IPS-20b (cell line): ENCODE measurements at regions not wholly inside any gene's neighbourhood (a gene's known extent, or its start where the extent isn't known, plus 50 kb on each side); places are given as distances from the start of the nearest gene placed in this dataset.
"Not testable (repeated sequence)": the region's sequence is repeated elsewhere in the genome, so short reads cannot be mapped to it uniquely, and the experiment has no call there.

Source experiments
- H3K27ac ChIP-seq: one replicate; pipeline ENCODE4 v1.5.1; 2013; ENCODE audit warnings: low read length
- H3K27me3 ChIP-seq: 2 replicates; pipeline ENCODE4 v1.6.1; 2013; ENCODE audit warnings: mild to moderate bottlenecking, low read length, inconsistent platforms; ENCODE audit not compliant: insufficient read depth
- H3K36me3 ChIP-seq: 2 replicates; pipeline ENCODE4 v1.6.1; 2013; ENCODE audit warnings: low read depth, mild to moderate bottlenecking, inconsistent platforms, low read length, moderate library complexity; ENCODE audit not compliant: insufficient read depth
- H3K4me1 ChIP-seq: 2 replicates; pipeline ENCODE4 v1.6.1; 2013; ENCODE audit warnings: mild to moderate bottlenecking, control low read depth, inconsistent platforms, low read length, moderate library complexity; ENCODE audit not compliant: insufficient read depth
- H3K4me3 ChIP-seq: 2 replicates; pipeline ENCODE4 v1.5.1; 2013; ENCODE audit warnings: mild to moderate bottlenecking, low read length, inconsistent platforms
- H3K9ac ChIP-seq: 2 replicates; pipeline ENCODE4 v1.6.1; 2013; ENCODE audit warnings: low read depth, mild to moderate bottlenecking, inconsistent platforms, low read length, moderate library complexity
- H3K9me3 ChIP-seq: 2 replicates; pipeline ENCODE4 v1.6.1; 2013; ENCODE audit warnings: mild to moderate bottlenecking, low read depth, low read length, inconsistent platforms; ENCODE audit not compliant: insufficient read depth

- H3K9me3 ChIP-seq: no peaks in the 10 kb centered on the region
- no peak overlapping the region for H3K4me3 ChIP-seq
- H3K9ac ChIP-seq: no peak overlapping the region
- H3K27ac ChIP-seq: no peak overlapping the region
- H3K36me3 ChIP-seq: no peaks in the 10 kb centered on the region
- no peaks in the 10 kb centered on the region for H3K27me3 ChIP-seq
- H3K4me1 ChIP-seq: peaks cover 12% of the 10 kb centered on the region
These were observed 52.2 kb downstream of the BEX3 start for GRCh38 chrX:103428525-103428924.

DNA sequence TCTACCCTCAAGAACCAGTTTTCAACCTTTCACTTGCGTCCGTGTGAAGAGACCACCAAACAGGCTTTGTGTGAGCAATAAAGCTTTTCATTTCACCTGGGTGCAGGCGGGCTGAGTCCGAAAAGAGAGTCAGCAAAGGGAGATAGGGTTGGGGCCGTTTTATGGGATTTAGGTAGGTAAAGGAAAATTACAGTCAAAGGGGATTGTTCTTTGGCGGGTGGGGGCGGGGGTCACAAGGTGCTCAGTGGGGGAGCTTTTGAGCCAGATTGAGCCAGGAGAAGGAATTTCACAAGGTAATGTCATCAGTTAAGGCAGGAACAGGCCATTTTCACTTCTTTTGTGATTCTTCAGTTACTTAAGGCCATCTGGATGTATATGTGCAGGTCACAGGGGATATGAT is 52.7 kb downstream of the BEX3 start:
- not testable (repeated sequence) for H3K9me3 ChIP-seq, H3K36me3 ChIP-seq, H3K9ac ChIP-seq, H3K27ac ChIP-seq, H3K27me3 ChIP-seq, H3K4me3 ChIP-seq, H3K4me1 ChIP-seq

DNA sequence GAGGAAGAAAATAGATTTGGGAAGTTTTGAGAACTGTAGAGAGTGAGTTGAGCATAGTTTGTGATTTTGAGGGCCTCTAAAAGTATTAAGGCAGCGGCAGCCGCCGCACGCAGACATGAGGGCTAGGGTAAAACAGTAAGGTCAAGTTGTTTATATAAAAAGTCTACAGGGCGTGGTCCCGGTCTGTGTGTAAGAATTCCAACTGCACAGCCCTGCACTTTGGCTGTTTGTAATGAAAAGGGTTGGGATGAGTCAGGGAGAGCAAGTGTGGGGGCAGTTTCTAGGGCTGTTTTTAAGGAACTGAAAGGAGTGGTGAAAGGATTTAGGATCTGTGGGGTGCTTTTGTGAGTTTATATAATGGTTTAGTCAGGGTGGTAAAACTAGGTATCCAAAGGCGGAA is 55.0 kb downstream of the BEX3 start:
- H3K9ac ChIP-seq: no peak overlapping the region
- peaks cover 7% of the 10 kb centered on the region for H3K4me1 ChIP-seq
- no peaks in the 10 kb centered on the region for H3K9me3 ChIP-seq
- H3K4me3 ChIP-seq: no peak overlapping the region
- H3K27ac ChIP-seq: no peak overlapping the region
- no peaks in the 10 kb centered on the region for H3K27me3 ChIP-seq
- no peaks in the 10 kb centered on the region for H3K36me3 ChIP-seq

DNA sequence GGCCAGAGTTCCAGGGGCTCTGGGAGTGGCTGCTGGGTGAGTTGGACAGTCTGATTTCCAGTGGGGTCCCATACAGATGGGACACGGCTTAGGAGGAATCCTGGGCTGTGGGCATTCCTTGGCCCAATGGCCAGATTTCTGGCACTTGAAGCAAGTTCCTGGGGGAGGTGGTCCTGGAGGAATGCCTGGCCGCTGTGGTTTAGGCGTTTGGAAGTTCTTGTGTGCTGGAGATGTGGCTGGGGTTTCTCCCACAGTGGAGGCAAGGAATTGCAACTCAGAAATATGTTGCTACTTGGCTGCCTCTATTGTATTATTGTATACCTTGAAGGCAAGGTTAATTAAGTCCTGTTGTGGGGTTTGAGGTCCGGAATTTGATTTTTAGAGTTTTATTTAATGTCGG is 56.5 kb downstream of the BEX3 start:
- H3K27ac ChIP-seq, H3K36me3 ChIP-seq, H3K27me3 ChIP-seq, H3K9ac ChIP-seq, H3K4me3 ChIP-seq, H3K4me1 ChIP-seq, H3K9me3 ChIP-seq: not testable (repeated sequence)

DNA sequence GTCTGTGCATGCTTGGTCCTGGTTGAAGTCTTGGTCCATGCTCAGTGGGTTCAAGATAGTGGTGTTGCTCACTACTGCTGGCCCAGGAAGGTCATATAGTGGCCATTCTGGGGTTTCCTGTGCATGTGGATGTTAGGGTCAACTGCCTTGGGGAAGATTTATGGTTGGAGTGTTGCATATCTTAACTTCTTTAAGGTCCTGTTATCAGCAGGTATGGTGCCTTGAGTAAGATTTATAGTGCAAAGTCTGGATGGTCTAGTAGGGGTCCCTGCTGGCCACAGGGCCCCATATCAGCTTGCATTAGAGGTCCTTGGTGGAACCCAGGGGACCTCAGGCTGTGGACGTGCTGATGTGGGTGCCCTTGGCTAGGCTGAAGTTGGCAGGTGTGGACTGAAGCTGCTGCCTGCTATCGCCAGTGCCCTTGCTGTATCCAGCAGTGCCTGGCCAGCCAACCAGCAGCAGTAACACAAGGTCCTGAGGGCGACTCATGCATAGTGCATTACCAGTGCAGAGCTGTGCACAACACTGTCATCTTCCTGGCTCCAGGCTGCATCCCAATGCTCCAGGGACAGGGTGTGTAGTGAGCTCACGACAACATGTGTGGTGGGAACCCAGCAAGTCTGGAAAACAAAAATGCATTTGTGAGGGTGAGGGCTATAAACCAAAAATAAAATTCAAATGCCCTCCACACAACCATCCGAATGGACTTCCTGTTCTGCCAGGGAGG is 61.0 kb downstream of the BEX3 start:
- Histone ChIP-seq H3K27ac (no peak overlapping the region), H3K9me3 (no peaks in the 10 kb centered on the region), H3K36me3 (no peaks in the 10 kb centered on the region), H3K4me3 (no peak overlapping the region), H3K27me3 (no peaks in the 10 kb centered on the region), H3K4me1 (peaks cover 16% of the 10 kb centered on the region), H3K9ac (no peak overlapping the region)

GRCh38 chrX:103439161-103439560 is 62.8 kb downstream of the BEX3 start:
- Histone ChIP-seq H3K4me3 (peak overlapping the region; percentile 47), H3K9me3 (no peaks in the 10 kb centered on the region), H3K27ac (no peak overlapping the region), H3K9ac (peak overlapping the region; percentile 45; the same call in 1 of the 2 replicates), H3K27me3 (no peaks in the 10 kb centered on the region), H3K4me1 (peaks cover 22% of the 10 kb centered on the region), H3K36me3 (no peaks in the 10 kb centered on the region)

DNA sequence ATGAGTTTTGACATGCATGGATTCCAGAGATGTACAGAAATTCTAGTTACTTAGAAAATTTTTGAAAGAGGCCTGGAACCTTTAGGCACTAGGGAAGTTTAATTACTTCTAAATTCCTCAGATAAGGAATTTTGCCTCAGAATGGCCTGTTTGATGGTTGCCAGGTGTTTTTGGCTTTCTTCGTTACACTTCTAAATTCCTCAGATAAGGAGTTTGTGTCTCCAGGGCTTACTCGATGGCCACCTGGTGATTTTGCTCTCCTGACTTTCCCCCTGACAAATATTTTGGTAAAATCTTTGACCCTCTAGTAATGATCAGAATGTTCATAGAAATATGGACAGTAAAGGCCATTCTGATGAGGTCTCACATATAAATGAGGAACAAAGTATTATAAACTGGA is 64.3 kb downstream of the BEX3 start:
- H3K36me3 ChIP-seq: no peaks in the 10 kb centered on the region
- H3K4me1 ChIP-seq: peaks cover 19% of the 10 kb centered on the region
- H3K9me3 ChIP-seq: no peaks in the 10 kb centered on the region
- H3K27me3 ChIP-seq: no peaks in the 10 kb centered on the region
- H3K4me3 ChIP-seq: no peak overlapping the region
- no peak overlapping the region for H3K9ac ChIP-seq
- H3K27ac ChIP-seq: no peak overlapping the region

DNA sequence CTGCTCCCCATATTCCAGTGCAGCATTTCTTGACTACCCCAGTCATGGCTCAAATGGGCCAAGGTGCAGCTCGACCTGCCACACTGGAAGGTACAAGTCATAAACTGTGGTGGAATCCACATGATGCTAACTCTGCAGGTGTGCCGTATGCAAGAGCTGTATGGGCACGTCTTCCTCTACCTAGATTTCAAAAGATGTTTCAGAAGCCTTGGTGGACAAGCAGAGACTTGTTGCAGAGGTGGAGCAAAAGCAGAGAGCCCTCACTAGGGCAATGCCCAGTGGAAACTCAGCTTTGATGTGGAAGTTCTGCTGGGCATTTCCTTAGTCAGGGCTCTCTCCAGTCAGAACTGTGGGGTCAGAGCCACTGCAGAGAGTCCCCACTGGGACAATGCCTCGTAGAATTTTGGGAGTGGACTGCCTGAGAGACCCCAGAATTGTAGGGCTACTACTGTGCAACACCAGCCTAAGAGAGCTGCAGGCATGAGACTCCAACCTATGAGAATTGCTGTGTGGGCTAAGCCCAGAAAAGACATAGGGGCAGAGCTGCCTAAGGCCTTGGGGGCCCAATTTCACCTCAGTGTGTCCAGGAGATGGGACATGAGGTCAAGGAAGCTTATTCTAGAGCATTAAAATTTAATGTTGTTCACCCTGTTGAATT is 65.7 kb downstream of the BEX3 start:
- no peaks in the 10 kb centered on the region for H3K27me3 ChIP-seq
- no peaks in the 10 kb centered on the region for H3K36me3 ChIP-seq
- H3K27ac ChIP-seq: no peak overlapping the region
- peaks cover 18% of the 10 kb centered on the region for H3K4me1 ChIP-seq
- no peaks in the 10 kb centered on the region for H3K9me3 ChIP-seq
- H3K9ac ChIP-seq: no peak overlapping the region
- H3K4me3 ChIP-seq: no peak overlapping the region

DNA sequence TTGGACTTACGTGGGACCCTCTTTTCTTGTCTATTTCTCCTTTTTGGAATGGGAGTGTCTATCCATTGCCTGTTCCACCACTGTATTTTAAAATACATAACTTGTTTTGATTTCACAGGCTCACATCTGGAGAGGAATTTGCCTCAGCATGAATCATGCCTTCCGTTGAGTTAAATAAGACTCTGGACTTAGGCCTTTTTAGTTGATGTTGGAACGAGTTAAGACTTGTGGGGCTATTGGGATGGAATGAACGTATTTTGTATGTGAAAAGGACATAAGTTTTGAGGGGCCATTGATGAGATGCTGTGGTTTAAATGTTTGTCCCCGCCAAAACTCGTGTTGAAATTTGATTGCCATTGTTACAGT is 66.2 kb downstream of the BEX3 start:
- Histone ChIP-seq H3K9ac (no peak overlapping the region), H3K4me3 (no peak overlapping the region), H3K27me3 (no peaks in the 10 kb centered on the region), H3K36me3 (no peaks in the 10 kb centered on the region), H3K4me1 (peaks cover 18% of the 10 kb centered on the region), H3K27ac (no peak overlapping the region), H3K9me3 (no peaks in the 10 kb centered on the region)

DNA sequence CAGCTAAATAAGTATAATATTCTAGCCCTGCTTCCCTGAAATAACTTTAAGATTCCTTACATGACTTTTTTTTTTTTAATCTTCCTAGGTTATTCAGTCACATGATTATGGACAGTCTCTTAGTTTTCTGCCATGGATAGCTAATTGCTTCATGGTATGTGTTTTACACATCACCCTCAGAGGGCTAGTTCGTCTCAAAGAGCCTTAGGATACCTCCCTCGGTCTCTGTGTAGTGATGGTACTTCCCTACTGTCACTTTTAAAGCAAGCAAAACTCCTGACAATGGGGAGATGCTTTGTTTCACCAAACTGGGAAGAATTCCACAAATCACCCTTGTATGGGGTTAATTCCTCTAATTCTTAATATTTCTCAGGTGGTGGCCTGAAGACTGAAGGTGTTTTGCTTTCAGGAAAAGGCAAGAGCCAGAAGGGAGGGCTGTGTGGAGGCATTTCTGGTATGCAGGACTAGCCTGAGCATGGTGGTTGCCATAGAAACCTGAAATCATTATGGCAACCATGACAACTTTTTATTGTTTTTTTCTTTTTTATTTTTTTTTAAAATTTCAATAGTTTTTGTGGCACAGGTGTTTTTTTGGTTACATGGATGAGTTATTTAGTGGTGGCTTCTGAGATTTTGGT is 70.4 kb downstream of the BEX3 start:
- Histone ChIP-seq H3K36me3 (0 out of 2 replicates have a peak, but pooled peaks cover 13% of the 10 kb centered on the region), H3K9ac (no peak overlapping the region), H3K4me3 (no peak overlapping the region), H3K27me3 (no peaks in the 10 kb centered on the region), H3K9me3 (no peaks in the 10 kb centered on the region), H3K27ac (no peak overlapping the region), H3K4me1 (peaks cover 7% of the 10 kb centered on the region)
